Mesodermal cell (in vitro differentiated cells): ENCODE measurements at regions not wholly inside any gene's neighbourhood (a gene's known extent, or its start where the extent isn't known, plus 50 kb on each side); places are given as distances from the start of the nearest gene placed in this dataset.
A peak's percentile ranks its signal among the peaks of the same experiment; 100 is the strongest.
"Not testable (repeated sequence)": the region's sequence is repeated elsewhere in the genome, so short reads cannot be mapped to it uniquely, and the experiment has no call there.

Source experiments
- H3K27ac ChIP-seq: 2 replicates; pipeline ENCODE4 v1.7.0; 2013; ENCODE audit warnings: mild to moderate bottlenecking, low read depth, low read length, moderate library complexity; ENCODE audit not compliant: severe bottlenecking
- H3K36me3 ChIP-seq: 2 replicates; pipeline ENCODE4 v1.7.1; 2013; ENCODE audit warnings: mild to moderate bottlenecking, low read length, moderate library complexity; ENCODE audit not compliant: control insufficient read depth, insufficient read depth
- H3K4me1 ChIP-seq: one replicate; pipeline ENCODE4 v1.7.1; 2013; ENCODE audit warnings: mild to moderate bottlenecking, low read length; ENCODE audit not compliant: insufficient read depth, control insufficient read depth, poor library complexity, severe bottlenecking
- H3K4me3 ChIP-seq: 2 replicates; pipeline ENCODE4 v1.7.0; 2013; ENCODE audit warnings: low read length, control low read depth, mild to moderate bottlenecking; ENCODE audit not compliant: insufficient read depth, poor library complexity, severe bottlenecking; ENCODE audit errors: extremely low read depth
- H3K9me3 ChIP-seq: 2 replicates; pipeline ENCODE4 v1.7.1; 2013; ENCODE audit warnings: mild to moderate bottlenecking, low read length, moderate library complexity; ENCODE audit not compliant: control insufficient read depth
- WGBS, 2 experiments: methylation state at CpG; one replicate each; pipeline ENCODE4 v1.1.5; 2013; ENCODE audit warnings: missing lambda C conversion rate in 2 of 2; ENCODE audit not compliant: insufficient coverage in 2 of 2; 5-methylcytosine and 5-hydroxymethylcytosine counted together

GRCh38 chr1:184854036-184854435 lies 99.4 kb upstream of the EDEM3 start:
- Histone ChIP-seq H3K4me1 (no peaks in the 10 kb centered on the region), H3K4me3 (no peak overlapping the region), H3K27ac (peak overlapping the region; percentile 36), H3K36me3 (no peaks in the 10 kb centered on the region), H3K9me3 (no peaks in the 10 kb centered on the region)
- no CpG with 5 or more reads among the region's 1 CpG for WGBS, 2 experiments

- Histone ChIP-seq H3K27ac (no peak overlapping the region), H3K36me3 (no peaks in the 10 kb centered on the region), H3K4me3 (no peak overlapping the region), H3K9me3 (no peaks in the 10 kb centered on the region), H3K4me1 (no peaks in the 10 kb centered on the region)
- WGBS, 2 experiments = 87 to 91% methylated on average over 11 to 12 of the region's 14 CpGs
Measured at GRCh38 chr1:184851822-184852746, 97.4 kb upstream of the EDEM3 start.

- H3K27ac ChIP-seq = no peak overlapping the region
- H3K9me3 ChIP-seq = no peaks in the 10 kb centered on the region
- no peaks in the 10 kb centered on the region for H3K4me1 ChIP-seq
- no peaks in the 10 kb centered on the region for H3K36me3 ChIP-seq
- 78 to 93% methylated on average over 6 of the region's 6 CpGs for WGBS, 2 experiments
- no peak overlapping the region for H3K4me3 ChIP-seq
Measured at GRCh38 chr1:184843732-184844495, 89.3 kb upstream of the EDEM3 start.

- H3K27ac ChIP-seq = no peak overlapping the region
- no peaks in the 10 kb centered on the region for H3K36me3 ChIP-seq
- no peaks in the 10 kb centered on the region for H3K9me3 ChIP-seq
- no peaks in the 10 kb centered on the region for H3K4me1 ChIP-seq
- no CpG with 5 or more reads among the region's 2 CpGs for WGBS, 2 experiments
- no peak overlapping the region for H3K4me3 ChIP-seq
Measured at GRCh38 chr1:184840596-184840995, 85.9 kb upstream of the EDEM3 start.

- 100% methylated on average over 1 of the region's 2 CpGs; no CpG with 5 or more reads in 1 of the 2 experiments for WGBS, 2 experiments
- Histone ChIP-seq H3K4me1 (no peaks in the 10 kb centered on the region), H3K4me3 (no peak overlapping the region), H3K27ac (no peak overlapping the region), H3K9me3 (no peaks in the 10 kb centered on the region), H3K36me3 (no peaks in the 10 kb centered on the region)
Measured at GRCh38 chr1:184838504-184838951, 83.9 kb upstream of the EDEM3 start.

GRCh38 chr1:184836934-184837895 lies 82.6 kb upstream of the EDEM3 start:
- H3K4me1 ChIP-seq = no peaks in the 10 kb centered on the region
- H3K9me3 ChIP-seq = no peaks in the 10 kb centered on the region
- H3K27ac ChIP-seq = no peak overlapping the region
- no peak overlapping the region for H3K4me3 ChIP-seq
- WGBS, 2 experiments = 87 to 98% methylated on average over 4 to 5 of the region's 6 CpGs
- no peaks in the 10 kb centered on the region for H3K36me3 ChIP-seq

- no peaks in the 10 kb centered on the region for H3K9me3 ChIP-seq
- no peak overlapping the region for H3K4me3 ChIP-seq
- H3K36me3 ChIP-seq = no peaks in the 10 kb centered on the region
- H3K4me1 ChIP-seq = no peaks in the 10 kb centered on the region
- no peak overlapping the region for H3K27ac ChIP-seq
- WGBS, 2 experiments = no CpG with 5 or more reads among the region's 1 CpG
Measured at GRCh38 chr1:184836141-184836540, 81.5 kb upstream of the EDEM3 start.

GRCh38 chr1:184833994-184834393 lies 79.3 kb upstream of the EDEM3 start:
- H3K36me3 ChIP-seq, H3K4me1 ChIP-seq, H3K4me3 ChIP-seq, H3K27ac ChIP-seq, H3K9me3 ChIP-seq: not testable (repeated sequence)

GRCh38 chr1:184832517-184832916 lies 77.9 kb upstream of the EDEM3 start:
- WGBS, 2 experiments = no CpG with 5 or more reads among the region's 3 CpGs
- no peaks in the 10 kb centered on the region for H3K36me3 ChIP-seq
- no peaks in the 10 kb centered on the region for H3K9me3 ChIP-seq
- H3K4me3 ChIP-seq = no peak overlapping the region
- no peak overlapping the region for H3K27ac ChIP-seq
- H3K4me1 ChIP-seq = peaks cover 6% of the 10 kb centered on the region

- not testable (repeated sequence) for H3K27ac ChIP-seq, H3K36me3 ChIP-seq, H3K4me3 ChIP-seq, H3K9me3 ChIP-seq
- 94 to 96% methylated on average over 3 to 4 of the region's 6 CpGs for WGBS, 2 experiments
- H3K4me1 ChIP-seq = peaks cover 16% of the 10 kb centered on the region
Measured at GRCh38 chr1:184829496-184829895, 74.8 kb upstream of the EDEM3 start.
